ENCODE measurements at regions not wholly inside any gene's neighbourhood (a gene's known extent, or its start where the extent isn't known, plus 50 kb on each side); places are given as distances from the start of the nearest gene placed in this dataset.

DNA sequence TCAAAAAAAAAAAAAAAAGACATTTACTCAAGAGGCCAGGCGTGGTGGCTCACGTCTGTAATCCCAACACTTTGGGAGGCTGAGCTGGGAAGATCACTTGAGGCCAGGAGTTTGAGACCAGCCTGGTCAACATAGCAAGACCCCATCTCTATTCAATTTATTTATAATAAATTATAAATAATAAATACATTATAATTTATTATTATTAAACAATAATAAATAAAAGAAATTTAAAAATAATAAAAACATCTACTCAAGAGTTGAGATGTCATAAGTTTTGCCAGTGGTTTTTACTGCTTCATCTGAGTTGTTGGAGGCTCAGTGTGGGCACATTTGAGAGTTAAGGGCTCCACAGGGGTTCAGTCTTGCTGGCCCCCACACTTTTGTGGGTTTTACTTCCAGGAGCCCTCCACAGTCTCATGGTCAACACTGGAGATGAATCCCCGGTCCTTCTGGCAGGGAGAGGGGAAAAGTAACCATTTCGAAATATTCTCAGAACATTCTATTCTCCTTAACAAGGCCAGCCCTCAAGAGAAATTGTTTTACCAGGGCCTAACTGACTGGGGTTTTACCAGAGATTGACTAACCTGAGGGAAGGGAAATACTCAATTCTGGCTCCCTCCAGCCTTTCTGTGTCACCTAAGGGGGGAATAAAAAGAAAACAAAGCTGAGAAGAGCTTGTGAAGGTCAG is 51.6 kb upstream of the NCOA1 start:
- POLR2A ChIA-PET = no interaction called here
- TF ChIP-seq, protein P1, sequence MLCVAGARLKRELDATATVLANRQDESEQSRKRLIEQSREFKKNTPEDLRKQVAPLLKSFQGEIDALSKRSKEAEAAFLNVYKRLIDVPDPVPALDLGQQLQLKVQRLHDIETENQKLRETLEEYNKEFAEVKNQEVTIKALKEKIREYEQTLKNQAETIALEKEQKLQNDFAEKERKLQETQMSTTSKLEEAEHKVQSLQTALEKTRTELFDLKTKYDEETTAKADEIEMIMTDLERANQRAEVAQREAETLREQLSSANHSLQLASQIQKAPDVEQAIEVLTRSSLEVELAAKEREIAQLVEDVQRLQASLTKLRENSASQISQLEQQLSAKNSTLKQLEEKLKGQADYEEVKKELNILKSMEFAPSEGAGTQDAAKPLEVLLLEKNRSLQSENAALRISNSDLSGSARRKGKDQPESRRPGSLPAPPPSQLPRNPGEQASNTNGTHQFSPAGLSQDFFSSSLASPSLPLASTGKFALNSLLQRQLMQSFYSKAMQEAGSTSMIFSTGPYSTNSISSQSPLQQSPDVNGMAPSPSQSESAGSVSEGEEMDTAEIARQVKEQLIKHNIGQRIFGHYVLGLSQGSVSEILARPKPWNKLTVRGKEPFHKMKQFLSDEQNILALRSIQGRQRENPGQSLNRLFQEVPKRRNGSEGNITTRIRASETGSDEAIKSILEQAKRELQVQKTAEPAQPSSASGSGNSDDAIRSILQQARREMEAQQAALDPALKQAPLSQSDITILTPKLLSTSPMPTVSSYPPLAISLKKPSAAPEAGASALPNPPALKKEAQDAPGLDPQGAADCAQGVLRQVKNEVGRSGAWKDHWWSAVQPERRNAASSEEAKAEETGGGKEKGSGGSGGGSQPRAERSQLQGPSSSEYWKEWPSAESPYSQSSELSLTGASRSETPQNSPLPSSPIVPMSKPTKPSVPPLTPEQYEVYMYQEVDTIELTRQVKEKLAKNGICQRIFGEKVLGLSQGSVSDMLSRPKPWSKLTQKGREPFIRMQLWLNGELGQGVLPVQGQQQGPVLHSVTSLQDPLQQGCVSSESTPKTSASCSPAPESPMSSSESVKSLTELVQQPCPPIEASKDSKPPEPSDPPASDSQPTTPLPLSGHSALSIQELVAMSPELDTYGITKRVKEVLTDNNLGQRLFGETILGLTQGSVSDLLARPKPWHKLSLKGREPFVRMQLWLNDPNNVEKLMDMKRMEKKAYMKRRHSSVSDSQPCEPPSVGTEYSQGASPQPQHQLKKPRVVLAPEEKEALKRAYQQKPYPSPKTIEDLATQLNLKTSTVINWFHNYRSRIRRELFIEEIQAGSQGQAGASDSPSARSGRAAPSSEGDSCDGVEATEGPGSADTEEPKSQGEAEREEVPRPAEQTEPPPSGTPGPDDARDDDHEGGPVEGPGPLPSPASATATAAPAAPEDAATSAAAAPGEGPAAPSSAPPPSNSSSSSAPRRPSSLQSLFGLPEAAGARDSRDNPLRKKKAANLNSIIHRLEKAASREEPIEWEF (CRISPR knock-in tag; IDR thresholded peaks at IDR 0.05) = no peak
- TF ChIP-seq ZNF583 (CRISPR knock-in tag; IDR thresholded peaks at IDR 0.05) (no peak), ZFP30 (CRISPR knock-in tag; IDR thresholded peaks at IDR 0.05; ENCODE audit: borderline replicate concordance) (no peak), MCM5 (IDR thresholded peaks at IDR 0.05; ENCODE audit: low read depth) (no peak), NFE2 (IDR thresholded peaks at IDR 0.05; ENCODE audit: low read depth) (no peak), KLF1 (tag; IDR thresholded peaks at IDR 0.05) (no peak), TAF9B (IDR thresholded peaks at IDR 0.05; ENCODE audit: partially characterized antibody) (no peak), MXI1 (IDR thresholded peaks at IDR 0.05; ENCODE audit: low read depth, low read length) (no peak), MED1 (CRISPR knock-in tag; IDR thresholded peaks at IDR 0.05; ENCODE audit: borderline replicate concordance) (no peak), SRSF3 (IDR thresholded peaks at IDR 0.05; ENCODE audit: insufficient read depth, low read length) (no peak), RBBP5 (IDR thresholded peaks at IDR 0.05; ENCODE audit: borderline replicate concordance, insufficient read depth, low read length, poor library complexity, severe bottlenecking) (no peak)
- TF ChIP-seq, protein P2, sequence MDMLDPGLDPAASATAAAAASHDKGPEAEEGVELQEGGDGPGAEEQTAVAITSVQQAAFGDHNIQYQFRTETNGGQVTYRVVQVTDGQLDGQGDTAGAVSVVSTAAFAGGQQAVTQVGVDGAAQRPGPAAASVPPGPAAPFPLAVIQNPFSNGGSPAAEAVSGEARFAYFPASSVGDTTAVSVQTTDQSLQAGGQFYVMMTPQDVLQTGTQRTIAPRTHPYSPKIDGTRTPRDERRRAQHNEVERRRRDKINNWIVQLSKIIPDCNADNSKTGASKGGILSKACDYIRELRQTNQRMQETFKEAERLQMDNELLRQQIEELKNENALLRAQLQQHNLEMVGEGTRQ (CRISPR knock-in tag; IDR thresholded peaks at IDR 0.05) = no peak
- TF ChIP-seq, protein P3, sequence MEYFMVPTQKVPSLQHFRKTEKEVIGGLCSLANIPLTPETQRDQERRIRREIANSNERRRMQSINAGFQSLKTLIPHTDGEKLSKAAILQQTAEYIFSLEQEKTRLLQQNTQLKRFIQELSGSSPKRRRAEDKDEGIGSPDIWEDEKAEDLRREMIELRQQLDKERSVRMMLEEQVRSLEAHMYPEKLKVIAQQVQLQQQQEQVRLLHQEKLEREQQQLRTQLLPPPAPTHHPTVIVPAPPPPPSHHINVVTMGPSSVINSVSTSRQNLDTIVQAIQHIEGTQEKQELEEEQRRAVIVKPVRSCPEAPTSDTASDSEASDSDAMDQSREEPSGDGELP (CRISPR knock-in tag; IDR thresholded peaks at IDR 0.05; ENCODE audit: borderline replicate concordance) = no peak
- TF ChIP-seq, protein P4, sequence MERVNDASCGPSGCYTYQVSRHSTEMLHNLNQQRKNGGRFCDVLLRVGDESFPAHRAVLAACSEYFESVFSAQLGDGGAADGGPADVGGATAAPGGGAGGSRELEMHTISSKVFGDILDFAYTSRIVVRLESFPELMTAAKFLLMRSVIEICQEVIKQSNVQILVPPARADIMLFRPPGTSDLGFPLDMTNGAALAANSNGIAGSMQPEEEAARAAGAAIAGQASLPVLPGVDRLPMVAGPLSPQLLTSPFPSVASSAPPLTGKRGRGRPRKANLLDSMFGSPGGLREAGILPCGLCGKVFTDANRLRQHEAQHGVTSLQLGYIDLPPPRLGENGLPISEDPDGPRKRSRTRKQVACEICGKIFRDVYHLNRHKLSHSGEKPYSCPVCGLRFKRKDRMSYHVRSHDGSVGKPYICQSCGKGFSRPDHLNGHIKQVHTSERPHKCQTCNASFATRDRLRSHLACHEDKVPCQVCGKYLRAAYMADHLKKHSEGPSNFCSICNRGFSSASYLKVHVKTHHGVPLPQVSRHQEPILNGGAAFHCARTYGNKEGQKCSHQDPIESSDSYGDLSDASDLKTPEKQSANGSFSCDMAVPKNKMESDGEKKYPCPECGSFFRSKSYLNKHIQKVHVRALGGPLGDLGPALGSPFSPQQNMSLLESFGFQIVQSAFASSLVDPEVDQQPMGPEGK (CRISPR knock-in tag; IDR thresholded peaks at IDR 0.05; ENCODE audit: borderline replicate concordance) = no peak

More for the DNA sequence above, 51.6 kb upstream of the NCOA1 start:
- Histone ChIP-seq H2AFZ (ENCODE audit: low read depth, low read length) (peak overlapping the region; percentile 72), H3K4me3 (no peak overlapping the region), H3K9me1 (ENCODE audit: control insufficient read depth, insufficient read depth, low read length) (no peaks in the 10 kb centered on the region), H3K9ac (ENCODE audit: insufficient read depth in 1 of 2, low read depth in 2 of 2, low read length in 2 of 2) (no peak overlapping the region), H3K9me3 (replicated peaks; ENCODE audit: control insufficient read depth, insufficient read depth, low read depth, low read length) (no peaks in the 10 kb centered on the region), H3K4me1 (replicated peaks in 1 of 2; ENCODE audit: control insufficient read depth in 2 of 2, insufficient read depth in 2 of 2, low read length in 2 of 2) (no peaks in the 10 kb centered on the region; a peak in 1 of 5 replicates), H3K27me3 (ENCODE audit: control insufficient read depth in 2 of 2, insufficient read depth in 2 of 2, low read length in 2 of 2) (no peaks in the 10 kb centered on the region), H3K36me3 (ENCODE audit: control insufficient read depth, insufficient read depth, low read length) (no peaks in the 10 kb centered on the region), H3K79me2 (ENCODE audit: control insufficient read depth, insufficient read depth, low read length) (no peaks in the 10 kb centered on the region), H4K20me1 (replicated peaks; ENCODE audit: control insufficient read depth, insufficient read depth, low read length) (no peaks in the 10 kb centered on the region), H3K27ac (ENCODE audit: extremely low read depth, low read depth, low read length) (no peak overlapping the region), H3K4me2 (ENCODE audit: insufficient read depth, low read length) (no peak overlapping the region)
- BruUV-seq (replicated peaks) = no TSS peak
- 83% methylated on average over 4 of the region's 4 CpGs for WGBS (ENCODE audit: insufficient coverage, low coverage, missing lambda C conversion rate)
- FAIRE-seq (no peak), DNase-seq (ENCODE audit: extremely low read depth in 1 of 4, low spot score in 3 of 4) (no peak), ATAC-seq (no peak)
- intact Hi-C loops (cut with micrococcal nuclease) (no loop called here), in situ Hi-C loops (cut with MboI) (no loop called here)
- CTCF ChIA-PET (ENCODE audit: low intra/inter-chr PET ratio) = no interaction called here

Data from K562 (cell line).